Astrocyte (in vitro differentiated cells and primary cell): ENCODE measurements at regions not wholly inside any gene's neighbourhood (a gene's known extent, or its start where the extent isn't known, plus 50 kb on each side); places are given as distances from the start of the nearest gene placed in this dataset.
A peak's percentile ranks its signal among the peaks of the same experiment; 100 is the strongest.

Experiments
- DNase-seq: peaks from one replicate; pipeline ENCODE4 v3.0.0-alpha.2; 2010; ENCODE audit warnings: low read depth
- FAIRE-seq: peaks from 2 replicates; lab custom pipeline; 2011; peaks lifted over from hg19 to GRCh38; lab: Jason Lieb, UNC
- H2AFZ ChIP-seq: 2 replicates; pipeline ENCODE4 v1.6.0; 2012; ENCODE audit warnings: low read depth, low read length, inconsistent platforms
- H3K27ac ChIP-seq: 2 replicates; pipeline ENCODE4 v1.5.1; 2011; ENCODE audit warnings: low read depth, low read length, inconsistent platforms
- H3K27me3 ChIP-seq: 2 replicates; pipeline ENCODE4 v1.6.0; 2011; ENCODE audit warnings: low read length, inconsistent platforms; ENCODE audit not compliant: insufficient read depth
- H3K36me3 ChIP-seq: 2 replicates; pipeline ENCODE4 v1.5.1; 2011; ENCODE audit warnings: low read length, inconsistent platforms; ENCODE audit not compliant: insufficient read depth
- H3K4me1 ChIP-seq: 2 replicates; pipeline ENCODE4 v1.5.1; 2011; ENCODE audit warnings: low read length, inconsistent platforms; ENCODE audit not compliant: insufficient read depth
- H3K4me2 ChIP-seq: 2 replicates; pipeline ENCODE4 v1.6.0; 2012; ENCODE audit warnings: low read length, inconsistent platforms
- H3K4me3 ChIP-seq: 2 replicates; pipeline ENCODE4 v1.5.1; 2011; ENCODE audit warnings: low read depth, mild to moderate bottlenecking, low read length, inconsistent platforms; ENCODE audit not compliant: insufficient read depth
- H3K79me2 ChIP-seq: 2 replicates; pipeline ENCODE4 v1.6.0; 2012; ENCODE audit warnings: mild to moderate bottlenecking, low read length, inconsistent platforms; ENCODE audit not compliant: insufficient read depth
- H3K9ac ChIP-seq: 2 replicates; pipeline ENCODE4 v1.6.0; 2012; ENCODE audit warnings: mild to moderate bottlenecking, low read length, inconsistent platforms
- H3K9me3 ChIP-seq: 2 replicates; pipeline ENCODE4 v1.5.1; 2012; ENCODE audit warnings: low read depth, mild to moderate bottlenecking, low read length, inconsistent platforms; ENCODE audit not compliant: insufficient read depth
- H4K20me1 ChIP-seq: 2 replicates; pipeline ENCODE4 v1.6.0; 2012; ENCODE audit warnings: low read length, inconsistent platforms; ENCODE audit not compliant: insufficient read depth
- H3K27ac Mint-ChIP-seq: one replicate; pipeline ENCODE4 v1.8.0; 2021; ENCODE audit warnings: mild to moderate bottlenecking, mixed read lengths; ENCODE audit not compliant: unreplicated experiment
- H3K27me3 Mint-ChIP-seq: one replicate; pipeline ENCODE4 v1.8.0; 2021; ENCODE audit warnings: low read depth, mixed read lengths; ENCODE audit not compliant: unreplicated experiment
- H3K36me3 Mint-ChIP-seq: one replicate; pipeline ENCODE4 v1.8.0; 2021; ENCODE audit warnings: low read depth, mixed read lengths; ENCODE audit not compliant: unreplicated experiment
- H3K4me1 Mint-ChIP-seq: one replicate; pipeline ENCODE4 v1.8.0; 2021; ENCODE audit warnings: low read depth, mixed read lengths; ENCODE audit not compliant: unreplicated experiment
- H3K4me3 Mint-ChIP-seq: one replicate; pipeline ENCODE4 v1.8.0; 2021; ENCODE audit warnings: mild to moderate bottlenecking, moderate library complexity, mixed read lengths; ENCODE audit not compliant: unreplicated experiment
- H3K9me3 Mint-ChIP-seq: one replicate; pipeline ENCODE4 v1.8.0; 2021; ENCODE audit warnings: mild to moderate bottlenecking, mixed read lengths; ENCODE audit not compliant: unreplicated experiment
- EZH2 ChIP-seq: IDR thresholded peaks from 2 replicates; pipeline ENCODE4 v1.6.1; 2012; ENCODE audit warnings: mild to moderate bottlenecking, low read length, inconsistent platforms; ENCODE audit not compliant: insufficient read depth
- TF ChIP-seq, protein P1 (sequence below): IDR thresholded peaks from 2 replicates; pipeline ENCODE4 v1.5.1; 2011; ENCODE audit warnings: low read depth, mild to moderate bottlenecking, inconsistent platforms, low read length, moderate library complexity; ENCODE audit not compliant: insufficient read depth

DNA sequence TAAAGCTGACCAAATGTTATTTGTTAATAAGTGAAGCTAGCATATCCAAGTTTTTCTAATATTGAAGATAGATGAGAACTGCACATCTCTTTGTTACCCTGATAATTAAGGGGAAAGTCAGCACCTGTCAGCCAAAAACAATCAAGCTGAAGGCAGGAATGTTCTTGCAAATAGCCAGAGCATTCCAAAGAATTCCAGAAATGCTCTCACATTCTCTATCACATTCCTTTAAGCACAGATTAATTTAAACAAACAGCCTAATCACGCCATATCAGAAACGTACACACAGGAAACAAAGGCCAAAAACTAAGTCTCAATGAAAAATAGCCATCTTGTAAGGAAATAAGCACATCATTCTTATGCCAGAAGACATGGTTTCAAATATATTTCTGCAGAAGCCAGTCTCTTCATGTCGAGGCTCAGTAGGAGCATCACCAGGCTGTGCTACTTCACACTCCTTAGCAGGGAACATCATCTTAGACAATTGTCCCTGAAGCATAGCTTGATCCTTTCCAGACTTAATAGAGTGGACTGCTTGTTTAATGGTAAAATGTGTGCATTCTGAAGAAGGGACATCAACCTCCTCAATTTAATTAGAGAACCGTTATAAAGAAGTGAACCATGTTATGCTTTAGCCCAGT is 252.9 kb upstream of the TTC29 start:
- Histone ChIP-seq H3K9ac (no peak overlapping the region), H3K36me3 (no peaks in the 10 kb centered on the region), H3K79me2 (no peaks in the 10 kb centered on the region), H4K20me1 (no peaks in the 10 kb centered on the region), H3K4me1 (peaks cover 17% of the 10 kb centered on the region), H3K4me2 (peak overlapping the region; percentile 1), H3K27me3 (no peaks in the 10 kb centered on the region), H3K4me3 (no peak overlapping the region), H3K9me3 (no peaks in the 10 kb centered on the region), H2AFZ (peak overlapping the region; percentile 7), H3K27ac (no peak overlapping the region)
- DNase-seq (peak; percentile 59), FAIRE-seq (peak; percentile 45)
- H3K27ac Mint-ChIP-seq, result no peak overlapping the region
- no peak for TF ChIP-seq EZH2
- TF ChIP-seq, protein P1, sequence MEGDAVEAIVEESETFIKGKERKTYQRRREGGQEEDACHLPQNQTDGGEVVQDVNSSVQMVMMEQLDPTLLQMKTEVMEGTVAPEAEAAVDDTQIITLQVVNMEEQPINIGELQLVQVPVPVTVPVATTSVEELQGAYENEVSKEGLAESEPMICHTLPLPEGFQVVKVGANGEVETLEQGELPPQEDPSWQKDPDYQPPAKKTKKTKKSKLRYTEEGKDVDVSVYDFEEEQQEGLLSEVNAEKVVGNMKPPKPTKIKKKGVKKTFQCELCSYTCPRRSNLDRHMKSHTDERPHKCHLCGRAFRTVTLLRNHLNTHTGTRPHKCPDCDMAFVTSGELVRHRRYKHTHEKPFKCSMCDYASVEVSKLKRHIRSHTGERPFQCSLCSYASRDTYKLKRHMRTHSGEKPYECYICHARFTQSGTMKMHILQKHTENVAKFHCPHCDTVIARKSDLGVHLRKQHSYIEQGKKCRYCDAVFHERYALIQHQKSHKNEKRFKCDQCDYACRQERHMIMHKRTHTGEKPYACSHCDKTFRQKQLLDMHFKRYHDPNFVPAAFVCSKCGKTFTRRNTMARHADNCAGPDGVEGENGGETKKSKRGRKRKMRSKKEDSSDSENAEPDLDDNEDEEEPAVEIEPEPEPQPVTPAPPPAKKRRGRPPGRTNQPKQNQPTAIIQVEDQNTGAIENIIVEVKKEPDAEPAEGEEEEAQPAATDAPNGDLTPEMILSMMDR, result no peak
- no peaks in the 10 kb centered on the region for H3K27me3 Mint-ChIP-seq
- no peak overlapping the region for H3K4me3 Mint-ChIP-seq
- H3K9me3 Mint-ChIP-seq, result no peaks in the 10 kb centered on the region
- no peaks in the 10 kb centered on the region for H3K36me3 Mint-ChIP-seq
- H3K4me1 Mint-ChIP-seq, result no peaks in the 10 kb centered on the region

DNA sequence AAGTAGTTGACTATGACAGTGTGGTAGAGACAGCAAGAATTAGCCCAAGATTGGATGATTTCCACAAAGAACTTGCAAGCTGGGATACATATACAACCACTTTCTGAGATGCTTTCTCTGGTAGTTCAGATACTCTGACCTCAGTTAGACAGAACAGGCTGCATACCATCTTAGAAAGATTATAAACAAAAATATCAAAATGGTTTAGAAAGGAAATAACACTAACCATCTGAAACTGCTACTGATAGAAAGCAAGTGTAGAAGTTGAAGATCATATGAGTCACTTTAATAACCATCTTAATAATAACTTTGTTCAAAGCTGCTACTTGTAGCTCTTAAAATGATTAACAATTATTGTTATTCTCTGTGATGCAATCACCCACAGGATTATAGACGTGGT is 255.4 kb upstream of the TTC29 start:
- H3K4me1 ChIP-seq, result peaks cover 3% of the 10 kb centered on the region
- H3K9ac ChIP-seq, result no peak overlapping the region
- H2AFZ ChIP-seq, result no peak overlapping the region
- H3K36me3 ChIP-seq, result no peaks in the 10 kb centered on the region
- TF ChIP-seq EZH2, result no peak
- TF ChIP-seq, protein P1, result no peak
- H3K36me3 Mint-ChIP-seq, result no peaks in the 10 kb centered on the region
- H3K9me3 Mint-ChIP-seq, result no peaks in the 10 kb centered on the region
- H3K4me2 ChIP-seq, result no peak overlapping the region
- no peaks in the 10 kb centered on the region for H3K4me1 Mint-ChIP-seq
- H3K4me3 Mint-ChIP-seq, result no peak overlapping the region
- H3K27me3 Mint-ChIP-seq, result no peaks in the 10 kb centered on the region
- no peak overlapping the region for H3K4me3 ChIP-seq
- no peak overlapping the region for H3K27ac Mint-ChIP-seq
- DNase-seq (peak; percentile 4), FAIRE-seq (no peak)
- H3K27ac ChIP-seq, result no peak overlapping the region
- no peaks in the 10 kb centered on the region for H3K79me2 ChIP-seq
- H3K27me3 ChIP-seq, result no peaks in the 10 kb centered on the region
- H3K9me3 ChIP-seq, result no peaks in the 10 kb centered on the region
- H4K20me1 ChIP-seq, result no peaks in the 10 kb centered on the region

DNA sequence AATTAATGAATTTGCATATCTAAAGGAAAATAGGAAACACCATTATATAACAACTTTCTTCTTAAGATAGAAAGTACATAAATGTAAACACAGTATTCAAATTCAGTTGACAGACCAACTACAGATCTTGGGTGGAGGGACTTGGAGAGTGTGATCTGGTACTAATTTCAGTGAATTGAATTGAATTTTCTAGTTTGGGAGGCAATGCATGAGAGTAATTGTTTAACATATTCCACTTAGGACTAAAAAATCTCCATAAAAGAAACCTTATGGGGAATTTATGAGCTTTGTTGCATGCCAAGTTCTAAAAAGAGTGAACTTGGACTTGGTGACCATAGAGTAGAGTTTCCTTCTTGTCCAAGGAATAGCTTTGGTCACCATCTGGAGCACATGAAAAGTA is 261.1 kb upstream of the TTC29 start:
- no peaks in the 10 kb centered on the region for H3K9me3 Mint-ChIP-seq

More for the DNA sequence above, 261.1 kb upstream of the TTC29 start:
- H3K4me1 Mint-ChIP-seq, result peaks cover 6% of the 10 kb centered on the region
- H3K9me3 ChIP-seq, result no peaks in the 10 kb centered on the region
- no peak overlapping the region for H3K4me3 Mint-ChIP-seq
- no peak overlapping the region for H3K4me3 ChIP-seq
- no peak overlapping the region for H3K9ac ChIP-seq
- no peaks in the 10 kb centered on the region for H3K27me3 ChIP-seq
- H3K36me3 Mint-ChIP-seq, result no peaks in the 10 kb centered on the region
- H3K27ac Mint-ChIP-seq, result no peak overlapping the region
- TF ChIP-seq, protein P1, result no peak
- TF ChIP-seq EZH2, result no peak
- no peak overlapping the region for H2AFZ ChIP-seq
- H3K27ac ChIP-seq, result no peak overlapping the region
- H3K79me2 ChIP-seq, result no peaks in the 10 kb centered on the region
- FAIRE-seq (no peak), DNase-seq (no peak)
- H3K36me3 ChIP-seq, result no peaks in the 10 kb centered on the region
- H3K4me2 ChIP-seq, result no peak overlapping the region
- no peaks in the 10 kb centered on the region for H3K4me1 ChIP-seq
- H3K27me3 Mint-ChIP-seq, result no peaks in the 10 kb centered on the region
- no peaks in the 10 kb centered on the region for H4K20me1 ChIP-seq
